A549 (cell line): ENCODE measurements at regions not wholly inside any gene's neighbourhood (a gene's known extent, or its start where the extent isn't known, plus 50 kb on each side); places are given as distances from the start of the nearest gene placed in this dataset.

Experiments used
- ATAC-seq, 2 experiments: fragments of 200-7000 bp in 1 of 2; fragments of >200 bp in 1 of 2; cut with Nextera tagmentation in 1 of 2; cut with Tn5 transposase in 1 of 2; 3 replicates each; pipeline versions ENCODE4 v1.8.0 to v1.9.1; 2018 to 2020; ENCODE audit warnings: mild to moderate bottlenecking in 1 of 2, moderate library complexity in 1 of 2
- CTCF ChIA-PET: fragments of 300-600 bp; sonication (Branson Sonifier 250); formaldehyde crosslinking; extraction: SDS; loops from one replicate; lab custom pipeline; 2021; ENCODE audit warnings: antibody characterized with exemption, inconsistent platforms; lab: Yijun Ruan, JAX
- POLR2A ChIA-PET: fragments of 350-600 bp; formaldehyde crosslinking; extraction: SDS; loops from one replicate; lab custom pipeline; 2021; ENCODE audit warnings: antibody characterized with exemption, inconsistent platforms; lab: Yijun Ruan, JAX
- DNase-seq, 2 experiments: peaks; one replicate each; pipeline versions ENCODE4 v3.0.0 to v3.0.0-alpha.2; 2011 to 2016; ENCODE audit warnings: low read depth in 1 of 2, low spot score in 1 of 2
- FAIRE-seq: peaks from 2 replicates; lab custom pipeline; 2011; peaks lifted over from hg19 to GRCh38; lab: Jason Lieb, UNC
- H3K27ac ChIP-seq, 2 experiments: fragments of >200 bp; sonication (Bioruptor Twin); formaldehyde crosslinking; 3 replicates each; pipeline ENCODE4 v1.5.1; 2016 to 2017
- H3K4me1 ChIP-seq: fragments of >200 bp; sonication (Bioruptor Twin); formaldehyde crosslinking; 3 replicates; pipeline ENCODE4 v1.6.1; 2016
- H3K4me2 ChIP-seq: fragments of >200 bp; sonication (Bioruptor Twin); formaldehyde crosslinking; 3 replicates; pipeline ENCODE4 v1.6.1; 2016
- H3K4me3 ChIP-seq: fragments of >200 bp; sonication (Bioruptor Twin); formaldehyde crosslinking; 3 replicates; pipeline ENCODE4 v1.5.1; 2016
- H3K9me3 ChIP-seq: fragments of >200 bp; sonication (Bioruptor Twin); formaldehyde crosslinking; 3 replicates; pipeline ENCODE4 v1.6.1; 2016
- BHLHE40 ChIP-seq: IDR thresholded peaks from 2 replicates; pipeline ENCODE4 v1.6.1; 2012; ENCODE audit warnings: low read depth, low read length, inconsistent platforms
- CBX2 ChIP-seq: fragments of 200-600 bp; sonication (generic); IDR thresholded peaks from 2 replicates; pipeline ENCODE4 v1.6.1; 2016; ENCODE audit warnings: low read depth, mild to moderate bottlenecking, borderline replicate concordance
- CHD4 ChIP-seq: fragments of 200-600 bp; sonication (generic); IDR thresholded peaks from 2 replicates; pipeline ENCODE4 v1.6.1; 2016; ENCODE audit warnings: antibody characterized with exemption, mild to moderate bottlenecking, borderline replicate concordance
- FOSB ChIP-seq: fragments of 250-450 bp; sonication (Bioruptor Pico); IDR thresholded peaks from 2 replicates; pipeline ENCODE4 v1.5.0; 2020; ENCODE audit warnings: mild to moderate bottlenecking, moderate library complexity
- FOSL2 ChIP-seq, 2 experiments: fragments of 450-650 bp in 1 of 2; fragments of >200 bp in 1 of 2; sonication (Bioruptor Twin) in 1 of 2; formaldehyde crosslinking; IDR thresholded peaks; 2 replicates each; pipeline versions ENCODE4 v1.5.0 to v1.6.1; 2016 to 2020; ENCODE audit warnings: mild to moderate bottlenecking in 1 of 2, moderate library complexity in 1 of 2
- FOXS1 ChIP-seq: fragments of 250-450 bp; sonication (Bioruptor Pico); IDR thresholded peaks from 2 replicates; pipeline ENCODE4 v1.5.0; 2020; ENCODE audit warnings: mild to moderate bottlenecking, moderate library complexity
- GATA3 ChIP-seq: IDR thresholded peaks from 2 replicates; pipeline ENCODE4 v1.6.1; 2012; ENCODE audit warnings: borderline replicate concordance
- HEYL ChIP-seq: fragments of 250-450 bp; sonication (Bioruptor Pico); IDR thresholded peaks from 2 replicates; pipeline ENCODE4 v1.8.0; 2021; ENCODE audit warnings: mild to moderate bottlenecking, moderate library complexity
- HOXA7 ChIP-seq: fragments of 250-450 bp; sonication (Bioruptor Pico); IDR thresholded peaks from 2 replicates; pipeline ENCODE4 v1.5.0; 2020; ENCODE audit warnings: mild to moderate bottlenecking, moderate library complexity
- HOXB13 ChIP-seq: fragments of 250-450 bp; sonication (Bioruptor Pico); IDR thresholded peaks from 2 replicates; pipeline ENCODE4 v1.5.0; 2020; ENCODE audit warnings: low read depth, mild to moderate bottlenecking, moderate library complexity
- JUN ChIP-seq, 2 experiments: fragments of >200 bp; sonication (Bioruptor Twin); formaldehyde crosslinking; IDR thresholded peaks; 2 replicates in 1 of 2; 3 replicates in 1 of 2; pipeline ENCODE4 v1.6.1; 2016 to 2017
- MAFK ChIP-seq: fragments of 450-650 bp; IDR thresholded peaks from 2 replicates; pipeline ENCODE4 v1.6.1; 2014; ENCODE audit not compliant: partially characterized antibody
- NFE2L2 ChIP-seq: fragments of 150-350 bp; conservative IDR thresholded peaks from 2 replicates; pipeline ENCODE4 v1.6.1; 2014; ENCODE audit warnings: low read length
- PHF8 ChIP-seq: fragments of 200-600 bp; sonication (generic); IDR thresholded peaks from 2 replicates; pipeline ENCODE4 v1.6.1; 2016; ENCODE audit warnings: low read depth, mild to moderate bottlenecking, antibody characterized with exemption, moderate library complexity, borderline replicate concordance
- POLR2A ChIP-seq: IDR thresholded peaks from 2 replicates; pipeline ENCODE4 v1.6.1; 2012; ENCODE audit warnings: mild to moderate bottlenecking, low read length
- RCOR1 ChIP-seq: fragments of 150-350 bp; IDR thresholded peaks from 2 replicates; pipeline ENCODE4 v1.6.1; 2014; ENCODE audit warnings: antibody characterized with exemption, low read length, low read depth
- RFX5 ChIP-seq: fragments of 450-650 bp; IDR thresholded peaks from 2 replicates; pipeline ENCODE4 v1.7.1; 2014; ENCODE audit warnings: antibody characterized with exemption, mild to moderate bottlenecking, moderate library complexity
- SMC3 ChIP-seq: fragments of >200 bp; sonication (Bioruptor Twin); formaldehyde crosslinking; IDR thresholded peaks from 3 replicates; pipeline ENCODE4 v1.6.1; 2018; ENCODE audit warnings: inconsistent platforms
- TFCP2L1 ChIP-seq: fragments of 250-450 bp; sonication (Bioruptor Pico); IDR thresholded peaks from 2 replicates; pipeline ENCODE4 v1.5.0; 2021; ENCODE audit warnings: mild to moderate bottlenecking
- TP53 ChIP-seq: fragments of 250-450 bp; sonication (Bioruptor Pico); IDR thresholded peaks from 2 replicates; pipeline ENCODE4 v1.5.0; 2021; ENCODE audit warnings: mild to moderate bottlenecking, moderate library complexity
- ZNF302 ChIP-seq: fragments of 250-450 bp; sonication (Bioruptor Pico); IDR thresholded peaks from 2 replicates; pipeline ENCODE4 v1.9.0; 2021; ENCODE audit warnings: inconsistent platforms, mild to moderate bottlenecking, moderate library complexity
- WGBS: methylation state at CpG from one replicate; pipeline ENCODE4 v1.1.6; 2017; ENCODE audit errors: missing lambda C conversion rate; 5-methylcytosine and 5-hydroxymethylcytosine counted together
- TF ChIP-seq, protein P1 (sequence below): IDR thresholded peaks from 2 replicates; pipeline ENCODE4 v1.6.1; 2012
- TF ChIP-seq, protein P2 (sequence below): fragments of 150-350 bp; IDR thresholded peaks from 2 replicates; pipeline ENCODE4 v1.6.1; 2014; ENCODE audit warnings: low read depth, mild to moderate bottlenecking, low read length
- TF ChIP-seq, protein P3 (sequence below): IDR thresholded peaks from 2 replicates; pipeline ENCODE4 v1.6.1; 2012
- TF ChIP-seq, protein P4 (sequence below): fragments of 200-600 bp; sonication (generic); IDR thresholded peaks from 2 replicates; pipeline ENCODE4 v1.6.1; 2016; ENCODE audit warnings: antibody characterized with exemption, mild to moderate bottlenecking, moderate library complexity
- TF ChIP-seq, protein P5 (sequence below): IDR thresholded peaks from 2 replicates; pipeline ENCODE4 v1.6.1; 2012; ENCODE audit warnings: low read depth, borderline replicate concordance

DNA sequence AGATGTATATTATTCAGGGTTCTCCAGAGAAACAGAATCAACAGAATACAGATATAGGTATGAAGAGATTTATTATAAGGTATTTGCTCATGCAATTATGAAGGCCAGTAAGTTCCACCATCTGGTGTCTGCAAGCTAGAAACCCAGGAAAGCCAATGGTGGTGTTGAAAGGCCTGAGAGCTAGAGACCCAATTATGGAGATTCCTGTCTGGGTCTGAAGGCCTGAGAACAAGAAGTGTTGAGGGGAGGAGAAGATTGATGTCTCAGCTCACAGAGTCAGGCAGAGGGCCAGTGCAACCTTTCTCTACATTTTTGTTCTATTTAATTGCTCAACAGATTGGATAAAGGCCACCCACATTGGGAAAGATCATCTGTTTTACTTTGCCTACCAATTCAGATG lies 524.2 kb upstream of the CRIM1 start (continued):
- TF ChIP-seq, protein P1, sequence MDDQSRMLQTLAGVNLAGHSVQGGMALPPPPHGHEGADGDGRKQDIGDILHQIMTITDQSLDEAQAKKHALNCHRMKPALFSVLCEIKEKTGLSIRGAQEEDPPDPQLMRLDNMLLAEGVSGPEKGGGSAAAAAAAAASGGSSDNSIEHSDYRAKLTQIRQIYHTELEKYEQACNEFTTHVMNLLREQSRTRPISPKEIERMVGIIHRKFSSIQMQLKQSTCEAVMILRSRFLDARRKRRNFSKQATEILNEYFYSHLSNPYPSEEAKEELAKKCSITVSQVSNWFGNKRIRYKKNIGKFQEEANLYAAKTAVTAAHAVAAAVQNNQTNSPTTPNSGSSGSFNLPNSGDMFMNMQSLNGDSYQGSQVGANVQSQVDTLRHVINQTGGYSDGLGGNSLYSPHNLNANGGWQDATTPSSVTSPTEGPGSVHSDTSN = no peak
- TF ChIP-seq CBX2 (no peak), BHLHE40 (no peak)
- TF ChIP-seq, all 56 proteins: peak for 0

DNA sequence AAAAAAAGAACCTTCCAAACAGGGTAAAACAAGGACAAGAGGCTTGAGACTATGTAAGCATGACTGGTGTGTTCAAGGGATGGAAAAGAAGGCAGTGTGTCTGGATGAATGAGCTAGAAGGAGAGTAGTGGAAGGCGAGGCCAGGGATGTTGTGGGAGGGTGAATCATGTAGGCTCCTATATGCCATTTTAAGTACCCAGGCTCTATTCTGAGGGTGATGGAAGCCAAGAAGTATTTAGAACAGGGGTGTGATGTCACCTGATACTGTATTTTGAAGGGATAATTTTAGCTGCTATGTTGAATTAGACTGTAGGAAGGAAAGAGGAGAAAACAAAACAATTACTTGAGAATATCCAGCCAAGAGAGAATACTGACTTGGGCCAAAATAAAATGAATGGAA lies 524.7 kb upstream of the CRIM1 start:
- 0% methylated on average over 1 of the region's 1 CpG for WGBS
- no peak for DNase-seq
- Histone ChIP-seq H3K4me1 (no peaks in the 10 kb centered on the region), H3K4me2 (no peak overlapping the region), H3K4me3 (no peak overlapping the region), H3K27ac (no peak overlapping the region), H3K9me3 (no peaks in the 10 kb centered on the region)
- ChIA-PET POLR2A (no interaction called here), CTCF (no interaction called here)
- no peak for FAIRE-seq
- TF ChIP-seq FOSB (no peak), FOXS1 (no peak), RFX5 (no peak), SMC3 (no peak), NFE2L2 (no peak), PHF8 (no peak), HEYL (CRISPR knock-in tag) (no peak), HOXA7 (CRISPR knock-in tag) (no peak), TP53 (CRISPR knock-in tag) (no peak), JUN (IDR thresholded peaks at IDR 0.05) (no peak)
- TF ChIP-seq, protein P2, sequence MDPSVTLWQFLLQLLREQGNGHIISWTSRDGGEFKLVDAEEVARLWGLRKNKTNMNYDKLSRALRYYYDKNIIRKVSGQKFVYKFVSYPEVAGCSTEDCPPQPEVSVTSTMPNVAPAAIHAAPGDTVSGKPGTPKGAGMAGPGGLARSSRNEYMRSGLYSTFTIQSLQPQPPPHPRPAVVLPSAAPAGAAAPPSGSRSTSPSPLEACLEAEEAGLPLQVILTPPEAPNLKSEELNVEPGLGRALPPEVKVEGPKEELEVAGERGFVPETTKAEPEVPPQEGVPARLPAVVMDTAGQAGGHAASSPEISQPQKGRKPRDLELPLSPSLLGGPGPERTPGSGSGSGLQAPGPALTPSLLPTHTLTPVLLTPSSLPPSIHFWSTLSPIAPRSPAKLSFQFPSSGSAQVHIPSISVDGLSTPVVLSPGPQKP = no peak
- TF ChIP-seq, protein P3, sequence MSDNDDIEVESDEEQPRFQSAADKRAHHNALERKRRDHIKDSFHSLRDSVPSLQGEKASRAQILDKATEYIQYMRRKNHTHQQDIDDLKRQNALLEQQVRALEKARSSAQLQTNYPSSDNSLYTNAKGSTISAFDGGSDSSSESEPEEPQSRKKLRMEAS = no peak
- TF ChIP-seq, protein P4, sequence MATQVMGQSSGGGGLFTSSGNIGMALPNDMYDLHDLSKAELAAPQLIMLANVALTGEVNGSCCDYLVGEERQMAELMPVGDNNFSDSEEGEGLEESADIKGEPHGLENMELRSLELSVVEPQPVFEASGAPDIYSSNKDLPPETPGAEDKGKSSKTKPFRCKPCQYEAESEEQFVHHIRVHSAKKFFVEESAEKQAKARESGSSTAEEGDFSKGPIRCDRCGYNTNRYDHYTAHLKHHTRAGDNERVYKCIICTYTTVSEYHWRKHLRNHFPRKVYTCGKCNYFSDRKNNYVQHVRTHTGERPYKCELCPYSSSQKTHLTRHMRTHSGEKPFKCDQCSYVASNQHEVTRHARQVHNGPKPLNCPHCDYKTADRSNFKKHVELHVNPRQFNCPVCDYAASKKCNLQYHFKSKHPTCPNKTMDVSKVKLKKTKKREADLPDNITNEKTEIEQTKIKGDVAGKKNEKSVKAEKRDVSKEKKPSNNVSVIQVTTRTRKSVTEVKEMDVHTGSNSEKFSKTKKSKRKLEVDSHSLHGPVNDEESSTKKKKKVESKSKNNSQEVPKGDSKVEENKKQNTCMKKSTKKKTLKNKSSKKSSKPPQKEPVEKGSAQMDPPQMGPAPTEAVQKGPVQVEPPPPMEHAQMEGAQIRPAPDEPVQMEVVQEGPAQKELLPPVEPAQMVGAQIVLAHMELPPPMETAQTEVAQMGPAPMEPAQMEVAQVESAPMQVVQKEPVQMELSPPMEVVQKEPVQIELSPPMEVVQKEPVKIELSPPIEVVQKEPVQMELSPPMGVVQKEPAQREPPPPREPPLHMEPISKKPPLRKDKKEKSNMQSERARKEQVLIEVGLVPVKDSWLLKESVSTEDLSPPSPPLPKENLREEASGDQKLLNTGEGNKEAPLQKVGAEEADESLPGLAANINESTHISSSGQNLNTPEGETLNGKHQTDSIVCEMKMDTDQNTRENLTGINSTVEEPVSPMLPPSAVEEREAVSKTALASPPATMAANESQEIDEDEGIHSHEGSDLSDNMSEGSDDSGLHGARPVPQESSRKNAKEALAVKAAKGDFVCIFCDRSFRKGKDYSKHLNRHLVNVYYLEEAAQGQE = no peak
- TF ChIP-seq, protein P5, sequence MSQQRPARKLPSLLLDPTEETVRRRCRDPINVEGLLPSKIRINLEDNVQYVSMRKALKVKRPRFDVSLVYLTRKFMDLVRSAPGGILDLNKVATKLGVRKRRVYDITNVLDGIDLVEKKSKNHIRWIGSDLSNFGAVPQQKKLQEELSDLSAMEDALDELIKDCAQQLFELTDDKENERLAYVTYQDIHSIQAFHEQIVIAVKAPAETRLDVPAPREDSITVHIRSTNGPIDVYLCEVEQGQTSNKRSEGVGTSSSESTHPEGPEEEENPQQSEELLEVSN = no peak
- ATAC-seq = no peak

DNA sequence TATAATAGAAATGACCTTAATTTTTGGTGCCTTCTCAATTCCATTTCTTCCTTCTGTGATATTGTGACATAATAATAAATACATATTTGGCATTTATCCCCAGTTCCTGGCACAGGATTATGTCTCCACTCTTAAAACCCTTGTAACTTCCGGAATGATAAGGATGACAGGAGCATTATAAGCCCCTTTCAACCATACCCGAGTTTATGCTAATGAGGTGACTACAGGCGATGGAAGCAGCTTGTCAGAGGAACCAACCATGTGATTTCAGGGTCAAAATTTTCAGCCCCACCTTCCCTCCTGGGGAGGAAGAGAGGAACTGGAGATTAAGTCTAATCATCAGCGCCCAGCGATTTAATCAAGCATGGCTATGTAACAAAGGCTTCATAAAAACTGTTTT lies 528.5 kb upstream of the CRIM1 start:
- ChIA-PET CTCF (no interaction called here), POLR2A (no interaction called here)
- no peaks in the 10 kb centered on the region for H3K9me3 ChIP-seq
- FAIRE-seq (no peak), DNase-seq (no peak), ATAC-seq (no peak)
- TF ChIP-seq ZNF302 (CRISPR knock-in tag) (no peak), TP53 (CRISPR knock-in tag) (no peak), TFCP2L1 (no peak), FOSL2 (IDR thresholded peaks at IDR 0.05) (no peak), FOSL2 (CRISPR knock-in tag; IDR thresholded peaks at IDR 0.05) (no peak), RFX5 (no peak), MAFK (no peak), RCOR1 (no peak), POLR2A (no peak), PHF8 (no peak), GATA3 (no peak), HOXB13 (CRISPR knock-in tag) (no peak), CHD4 (no peak)
- H3K4me2 ChIP-seq = no peak overlapping the region
- no peak overlapping the region for H3K4me3 ChIP-seq
- H3K4me1 ChIP-seq = no peaks in the 10 kb centered on the region
- WGBS = 58% methylated on average over 5 of the region's 5 CpGs
- H3K27ac ChIP-seq = no peak overlapping the region
